ENCODE measurements at regions not wholly inside any gene's neighbourhood (a gene's known extent, or its start where the extent isn't known, plus 50 kb on each side); places are given as distances from the start of the nearest gene placed in this dataset.

DNA sequence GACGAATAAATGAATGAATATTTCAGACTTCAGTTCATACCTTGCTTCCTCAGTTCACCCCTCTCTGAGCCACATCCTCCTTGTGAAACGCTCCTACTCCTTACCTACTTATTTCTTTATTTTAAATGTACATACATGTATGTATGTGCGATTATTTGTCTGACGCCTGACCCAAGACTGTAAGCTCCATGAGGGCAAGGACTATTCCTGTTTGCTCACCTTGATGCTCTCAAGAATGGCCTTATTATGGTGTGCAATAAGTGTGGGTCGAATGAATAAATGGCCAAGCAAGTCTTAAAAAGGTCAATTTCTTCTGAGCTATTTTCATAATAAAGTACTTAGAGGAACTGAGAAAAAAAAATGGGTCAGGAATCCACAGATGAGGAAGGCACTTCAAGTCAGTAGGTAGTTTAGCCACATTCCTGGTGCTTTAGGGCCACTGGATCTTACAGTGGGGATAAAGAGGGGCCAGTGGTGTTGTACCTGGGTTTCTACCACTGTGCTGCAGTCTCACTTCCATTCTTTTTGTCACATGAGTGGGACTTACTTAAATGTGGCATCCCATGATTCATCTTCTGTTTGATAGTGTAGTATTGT is 74.7 kb downstream of the SDC1 start:
- no peak for DNase-seq

DNA sequence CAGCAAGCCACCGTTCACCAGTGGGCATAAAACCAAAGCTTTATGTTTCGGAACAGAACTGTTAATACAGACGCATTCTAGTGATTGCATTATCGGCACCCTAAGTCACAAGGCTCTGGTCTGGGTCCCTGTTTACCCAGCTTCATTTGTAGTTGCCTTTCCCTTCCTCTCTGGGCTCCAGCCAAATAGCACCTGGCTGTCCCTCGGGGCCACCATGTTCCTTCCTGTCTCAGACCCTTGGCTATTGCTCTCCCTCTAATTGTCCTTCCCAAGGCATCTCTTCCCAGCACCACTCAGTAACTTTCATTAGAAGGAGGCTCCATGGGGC is 75.3 kb downstream of the SDC1 start:
- DNase-seq, result no peak

DNA sequence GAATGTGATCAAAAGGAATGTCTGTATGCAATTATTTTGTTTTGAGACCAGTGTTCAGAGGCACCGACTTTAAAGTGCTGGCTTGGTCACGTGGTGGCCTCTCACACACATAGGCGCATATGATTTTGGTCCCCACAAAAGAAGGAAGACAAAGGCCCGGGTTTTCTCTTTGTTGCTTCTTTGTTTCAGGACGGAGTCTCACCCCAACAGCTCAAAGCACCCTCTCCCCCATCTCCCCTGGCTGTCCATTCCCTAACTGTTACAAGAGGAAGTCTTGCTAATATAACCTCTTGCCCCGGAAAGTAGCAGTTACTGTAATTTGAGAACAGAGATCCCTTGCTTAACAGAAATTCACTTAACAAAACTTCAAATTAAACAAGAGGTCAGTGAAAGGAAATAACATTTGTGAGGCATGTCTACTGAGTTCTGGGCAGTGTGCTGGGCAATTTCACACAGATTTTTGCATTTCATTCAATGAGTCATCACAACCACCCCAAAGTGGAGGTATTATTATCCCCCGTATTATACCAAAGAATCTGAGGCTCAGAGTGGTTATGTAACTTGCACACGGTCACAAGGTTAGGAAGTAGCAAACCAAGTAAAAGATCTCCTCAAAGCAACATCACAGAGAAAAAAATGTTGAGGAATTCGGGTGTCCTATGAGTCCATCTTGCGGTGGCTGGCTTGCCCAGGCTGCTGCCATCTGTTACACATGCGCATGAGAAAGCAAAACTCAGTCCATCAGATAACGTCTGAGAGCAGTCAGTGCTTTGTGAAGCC is 75.8 kb downstream of the SDC1 start:
- no peak for DNase-seq

DNA sequence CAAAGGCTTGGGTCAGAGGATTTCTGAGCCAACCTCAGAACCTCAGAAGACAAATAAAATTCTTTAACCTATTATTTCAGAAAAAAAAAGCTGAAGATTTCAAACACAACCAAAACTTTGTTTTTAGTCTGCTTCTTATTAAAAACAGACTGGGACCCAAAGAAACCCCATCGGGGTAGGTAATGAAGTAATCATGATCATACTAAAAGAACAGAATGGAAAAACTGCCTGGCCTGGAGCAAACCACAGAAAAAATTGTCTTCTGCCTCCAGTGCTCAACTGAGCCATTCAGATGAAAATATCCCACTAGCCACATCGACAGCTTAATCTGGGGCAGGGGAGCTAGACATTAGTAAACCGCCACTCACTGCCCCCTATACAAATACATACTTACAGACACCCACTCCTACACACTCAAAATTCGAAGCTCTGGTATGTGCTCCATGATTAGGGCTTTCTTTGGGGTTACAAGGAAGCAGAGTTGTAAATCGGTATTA is 76.5 kb downstream of the SDC1 start:
- no peak for DNase-seq

DNA sequence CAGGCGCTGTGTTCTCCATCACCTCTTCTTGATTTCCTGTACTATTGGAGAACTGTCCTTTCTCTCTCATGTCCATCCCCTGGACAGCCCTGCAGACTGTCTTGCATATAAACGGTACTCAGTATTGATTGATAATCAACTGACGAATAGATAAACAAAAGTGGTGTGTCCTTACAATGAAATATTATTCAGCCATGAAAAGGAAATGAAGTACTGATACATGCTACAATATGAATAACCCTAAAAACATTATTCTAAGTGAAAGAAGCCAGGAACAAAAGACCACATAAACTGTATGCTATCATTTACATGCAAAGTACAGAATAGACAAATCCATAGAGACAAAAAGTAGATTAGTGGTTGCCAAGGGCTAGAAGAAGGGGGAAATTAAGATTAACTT is 77.6 kb downstream of the SDC1 start:
- DNase-seq, result no peak

DNA sequence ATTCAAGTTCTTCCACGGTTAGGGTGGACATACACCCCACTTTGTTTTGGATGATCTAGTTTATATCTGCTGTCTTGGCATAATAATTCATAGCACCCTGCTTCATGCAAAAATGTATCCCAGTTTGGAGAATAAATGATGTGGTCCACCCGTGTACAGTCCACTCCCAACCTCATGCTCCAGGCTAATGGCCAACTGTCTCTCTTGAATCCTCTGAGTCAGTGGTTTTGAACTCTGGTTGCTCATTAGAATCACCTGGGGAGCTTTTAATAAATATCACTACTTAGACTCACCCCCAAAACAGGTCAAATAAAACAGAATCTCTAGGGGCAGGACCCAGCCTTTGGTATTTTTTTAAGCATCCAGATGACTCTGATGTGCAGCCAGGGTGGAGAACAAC is 78.5 kb downstream of the SDC1 start:
- no peak for DNase-seq

DNA sequence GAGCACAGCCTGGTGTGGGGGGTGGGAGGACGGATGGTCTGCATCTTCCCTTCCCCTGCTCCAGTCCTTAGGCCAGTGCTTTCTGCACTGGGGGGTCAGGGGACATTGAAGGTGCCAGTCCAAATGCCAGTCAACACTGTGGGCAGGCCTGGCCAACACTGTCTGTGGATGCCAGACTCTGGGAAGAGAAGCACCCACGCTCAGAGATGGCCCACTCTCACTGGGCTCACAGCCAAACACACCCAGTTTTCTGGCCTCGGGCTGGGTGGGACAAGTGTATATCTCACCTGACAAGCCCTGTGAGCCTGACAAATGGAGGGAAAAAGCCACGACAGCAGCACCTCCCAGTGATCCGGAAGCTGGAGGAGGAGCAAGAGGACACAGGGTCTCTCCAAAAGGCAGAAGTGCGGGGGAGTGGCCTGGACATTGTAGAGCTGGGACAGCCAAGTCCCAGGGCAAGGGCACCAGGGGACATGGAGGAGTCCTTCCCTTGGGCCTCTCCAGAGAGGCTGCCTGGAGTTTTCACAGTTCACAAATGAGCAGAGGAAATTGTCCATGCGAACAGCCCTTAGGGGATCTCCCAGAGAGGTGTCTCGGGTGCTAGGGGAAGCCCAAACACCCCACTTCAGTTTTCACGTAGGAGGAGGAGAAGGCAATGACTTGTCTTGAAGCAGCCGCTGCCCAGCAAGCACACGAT is 79.3 kb downstream of the SDC1 start:
- DNase-seq, result no peak

DNA sequence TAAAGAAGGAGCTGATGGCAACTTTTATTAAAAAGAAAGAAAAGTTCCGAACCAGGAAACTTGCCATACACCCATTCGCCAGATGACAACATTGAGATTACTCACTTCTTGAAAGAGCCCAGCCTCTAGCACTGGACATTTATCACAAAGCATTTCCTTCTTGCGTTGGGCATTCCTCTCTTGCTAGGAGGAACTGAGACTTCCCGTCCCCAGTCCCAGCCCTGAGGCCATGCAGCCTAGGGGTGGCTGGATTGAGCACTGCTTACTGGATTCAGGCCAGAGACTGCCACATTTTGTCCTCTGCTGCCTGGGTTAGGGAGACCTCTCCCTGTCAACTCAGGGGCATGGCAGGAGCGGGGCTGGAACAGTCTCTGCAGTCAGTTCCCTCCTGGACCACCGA is 80.1 kb downstream of the SDC1 start:
- DNase-seq, result no peak

DNA sequence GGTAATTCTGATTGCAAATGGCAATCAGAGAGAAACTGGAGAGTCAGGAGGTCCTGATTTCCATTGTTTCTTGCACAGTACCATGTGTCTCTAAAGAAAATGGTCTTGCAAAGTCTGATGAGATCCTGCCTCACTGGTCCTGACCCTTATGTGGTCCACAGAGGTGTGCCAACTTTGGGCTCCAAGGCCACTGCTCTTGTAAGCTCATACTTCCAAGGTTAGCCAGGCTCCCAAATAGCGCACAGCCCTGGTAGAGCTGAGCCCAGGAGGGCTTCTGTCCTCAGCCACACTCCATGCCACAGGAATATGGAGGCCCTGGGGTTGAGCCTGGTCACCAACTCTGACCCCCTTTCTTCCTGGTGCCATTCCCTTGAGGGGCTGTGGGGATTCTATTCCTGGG is 80.7 kb downstream of the SDC1 start:
- no peak for DNase-seq

DNA sequence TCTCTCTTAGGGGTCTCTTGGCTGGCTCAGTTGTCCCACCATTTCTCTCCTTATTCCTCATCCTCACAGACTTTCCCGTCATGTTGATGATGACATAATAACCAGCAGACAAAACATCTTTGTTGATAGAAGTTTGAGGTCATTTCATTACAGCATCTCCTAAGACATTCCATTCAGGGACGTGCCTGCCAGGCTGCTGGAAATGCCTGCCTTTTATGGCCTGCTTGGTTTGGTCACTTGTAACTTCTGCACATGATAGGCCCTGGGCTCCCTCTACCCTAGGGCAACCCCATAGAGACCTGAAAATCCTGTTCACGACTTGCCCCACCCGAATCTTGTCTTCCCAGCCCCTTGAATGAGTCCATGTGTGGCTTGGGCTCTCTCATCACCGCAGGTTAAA is 81.7 kb downstream of the SDC1 start:
- DNase-seq, result no peak

DNA sequence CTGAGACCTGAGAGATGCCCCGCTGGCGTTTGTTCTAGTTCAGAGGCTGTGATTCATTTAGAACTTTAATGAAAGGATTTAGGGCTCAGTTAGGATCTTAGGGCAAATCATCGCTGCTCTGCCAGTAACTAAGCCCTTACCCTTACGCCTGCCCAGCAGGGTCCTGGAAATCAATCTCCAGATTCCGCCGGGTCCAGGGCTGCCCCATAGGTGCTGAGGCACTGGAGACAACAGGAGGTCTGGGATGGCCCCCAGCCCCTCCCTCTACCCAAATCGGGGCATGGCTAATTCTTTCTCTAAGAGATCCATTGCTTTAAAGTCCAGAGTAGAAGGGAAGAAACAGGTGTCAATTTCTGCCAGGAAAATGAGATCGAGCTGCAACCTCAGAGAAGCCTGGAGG is 83.1 kb downstream of the SDC1 start:
- no peak for DNase-seq

DNA sequence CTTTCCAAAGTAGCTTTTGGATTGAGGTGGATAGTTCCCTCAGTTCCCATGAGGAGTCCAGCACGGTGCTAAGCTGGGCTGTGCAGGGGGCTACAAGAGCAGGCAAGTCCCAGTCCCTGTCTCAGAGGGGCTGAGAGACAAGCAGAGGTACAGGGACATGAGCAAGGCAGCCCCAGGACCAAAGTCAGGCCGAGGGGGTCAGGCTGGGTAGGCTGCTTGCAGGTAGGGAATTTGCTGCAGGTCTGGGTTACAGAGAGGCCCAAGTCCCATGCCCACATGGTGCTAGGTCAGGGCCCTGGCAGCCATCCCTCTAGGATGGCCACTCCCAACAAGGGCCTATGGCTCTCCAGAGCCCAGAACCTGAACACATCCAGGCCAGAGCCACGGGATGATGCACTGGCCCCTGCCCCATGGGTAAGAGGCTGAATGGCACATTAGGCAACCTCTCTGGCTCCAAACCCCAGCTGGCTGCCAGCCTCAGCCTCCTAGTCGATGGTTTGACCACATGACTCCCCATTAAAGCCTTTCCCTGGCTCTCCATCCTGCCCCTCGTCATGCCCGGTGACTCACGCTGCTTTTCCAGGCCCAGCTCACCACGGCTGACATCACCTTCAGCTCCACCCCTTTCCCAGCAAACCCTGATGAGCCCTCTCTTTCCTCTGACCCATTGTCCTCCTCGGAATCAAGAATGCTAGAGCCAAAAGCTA is 83.7 kb downstream of the SDC1 start:
- no peak for DNase-seq

DNA sequence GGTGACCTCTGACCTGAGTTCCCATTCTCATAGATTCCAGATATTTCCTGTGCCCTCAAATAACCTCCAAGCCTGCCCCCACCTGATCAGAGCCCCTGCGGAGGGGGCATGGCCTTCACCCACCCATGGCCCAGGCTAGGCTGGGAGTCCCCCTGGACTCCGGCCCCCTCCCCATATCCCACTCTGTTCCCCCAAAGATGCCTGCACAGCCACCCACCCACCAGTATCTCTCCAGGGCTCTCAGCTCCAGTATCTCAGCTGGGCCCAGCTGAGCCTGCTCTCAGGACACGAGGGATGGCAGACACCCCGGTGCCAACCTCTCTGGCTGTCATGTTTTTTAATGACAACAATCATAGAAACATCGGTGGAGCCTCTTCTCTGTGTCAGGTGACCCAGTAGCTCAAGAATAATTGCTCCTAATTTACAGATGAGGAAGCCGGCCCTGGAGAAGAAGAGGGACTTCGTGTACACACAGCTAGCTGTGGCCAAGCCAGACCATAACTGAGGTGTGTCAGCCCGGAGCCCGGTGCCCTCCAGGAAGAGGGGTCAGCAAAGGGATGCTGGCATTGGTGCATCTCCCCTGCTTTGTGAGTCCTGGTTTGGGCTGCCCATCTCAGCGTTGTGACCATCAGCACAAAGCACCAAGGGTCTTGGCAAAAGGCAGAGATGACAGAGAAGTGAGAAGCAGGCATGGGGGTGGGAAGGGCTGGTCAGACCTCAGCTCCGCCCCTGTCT is 84.4 kb downstream of the SDC1 start:
- no peak for DNase-seq

DNA sequence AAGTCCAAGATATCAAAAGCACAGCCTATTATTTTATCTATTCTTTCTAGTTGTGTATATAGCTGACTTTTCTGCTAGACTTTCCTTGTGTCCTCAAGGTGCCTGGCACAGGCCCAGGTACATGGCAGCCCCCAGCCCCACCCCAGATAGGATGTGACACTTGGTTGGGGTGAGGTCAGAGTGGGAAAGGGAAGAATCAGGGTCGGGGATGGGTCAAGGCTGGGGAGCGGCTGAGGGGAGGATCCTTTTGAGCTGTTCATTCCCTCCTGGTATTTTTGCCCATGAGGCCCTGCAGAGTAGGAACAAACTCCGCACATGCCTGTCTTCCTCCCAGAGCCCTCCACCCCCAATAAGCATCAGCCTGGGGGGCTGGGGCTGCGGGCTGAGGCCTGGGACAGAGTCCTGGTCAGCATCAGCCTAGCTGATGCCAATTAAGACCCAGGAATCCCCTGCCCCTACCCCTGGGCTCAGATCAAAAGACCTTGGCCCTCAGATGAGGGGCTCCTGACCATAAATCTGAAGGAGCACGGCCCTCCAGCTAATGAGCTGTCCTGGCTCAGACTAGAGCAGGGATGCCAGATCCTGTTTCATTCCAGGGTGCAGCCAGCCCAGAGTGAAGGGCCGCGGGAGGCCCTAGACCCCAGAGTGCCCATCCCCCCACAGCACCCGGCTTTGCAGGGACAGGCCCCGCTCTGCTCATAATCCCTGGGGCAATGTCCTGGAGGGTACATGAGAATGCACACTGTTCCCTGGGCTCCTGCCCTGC is 85.3 kb downstream of the SDC1 start:
- DNase-seq, result no peak

DNA sequence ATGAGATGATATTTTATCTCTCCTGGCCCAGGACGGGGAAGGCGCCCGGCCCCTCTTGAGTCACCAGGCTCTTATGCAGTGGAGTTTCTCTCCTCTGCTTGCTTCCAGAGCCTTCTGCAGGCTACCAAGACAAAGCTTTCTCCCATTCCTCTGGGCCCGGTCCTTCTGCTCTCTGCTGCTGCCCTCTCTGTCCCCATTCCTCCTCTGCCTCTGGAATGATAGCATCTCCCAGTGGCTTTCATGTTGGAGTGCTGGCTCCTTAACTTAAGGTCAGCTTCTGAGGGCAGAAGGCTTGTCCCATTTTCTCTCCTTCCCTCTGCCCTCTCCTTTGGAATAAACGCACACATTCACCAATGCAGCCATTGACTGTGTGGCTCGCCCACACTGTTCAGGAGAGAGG is 86.2 kb downstream of the SDC1 start:
- no peak for DNase-seq

DNA sequence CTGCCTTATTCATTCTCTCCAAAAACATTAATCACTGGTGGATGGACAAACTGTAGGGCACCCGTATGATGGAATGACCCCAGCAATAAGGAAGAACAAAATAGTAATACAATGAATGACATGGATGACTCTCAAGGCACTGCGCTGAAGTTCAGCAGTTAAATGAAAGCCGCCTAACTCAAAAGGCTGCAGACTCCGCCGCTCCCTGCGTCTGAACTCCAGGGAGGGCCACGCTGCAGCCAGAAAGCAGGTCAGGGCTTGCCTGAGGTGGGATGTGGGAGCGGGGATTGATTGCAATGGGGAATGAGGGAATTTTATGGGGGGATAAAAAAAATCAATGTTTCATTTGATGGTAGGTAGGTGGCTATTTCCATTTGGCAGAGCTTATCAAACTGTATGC is 86.5 kb upstream of the LAPTM4A start:
- no peak for DNase-seq

DNA sequence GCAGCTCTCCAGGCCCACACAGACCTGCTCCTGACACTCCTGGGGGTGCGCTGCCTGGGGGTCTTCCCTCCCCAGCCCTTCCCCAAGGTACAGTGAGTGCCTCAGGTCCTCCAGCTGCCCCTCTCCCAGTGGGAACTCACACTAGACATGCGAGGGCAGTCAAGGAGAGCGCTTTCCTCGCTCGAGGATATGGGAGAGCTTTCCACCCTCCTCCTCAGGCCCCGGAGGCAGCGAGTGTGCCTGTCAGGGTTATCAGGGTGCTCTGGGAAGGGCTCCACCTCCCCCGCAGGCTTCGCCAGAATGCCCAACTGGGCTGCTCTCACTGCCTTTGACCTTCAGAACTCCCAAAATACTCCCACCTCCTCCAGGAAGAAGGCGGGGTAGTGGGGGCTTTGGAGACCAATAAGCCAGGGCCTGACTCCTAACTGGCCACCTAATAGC is 85.7 kb upstream of the LAPTM4A start:
- no peak for DNase-seq

DNA sequence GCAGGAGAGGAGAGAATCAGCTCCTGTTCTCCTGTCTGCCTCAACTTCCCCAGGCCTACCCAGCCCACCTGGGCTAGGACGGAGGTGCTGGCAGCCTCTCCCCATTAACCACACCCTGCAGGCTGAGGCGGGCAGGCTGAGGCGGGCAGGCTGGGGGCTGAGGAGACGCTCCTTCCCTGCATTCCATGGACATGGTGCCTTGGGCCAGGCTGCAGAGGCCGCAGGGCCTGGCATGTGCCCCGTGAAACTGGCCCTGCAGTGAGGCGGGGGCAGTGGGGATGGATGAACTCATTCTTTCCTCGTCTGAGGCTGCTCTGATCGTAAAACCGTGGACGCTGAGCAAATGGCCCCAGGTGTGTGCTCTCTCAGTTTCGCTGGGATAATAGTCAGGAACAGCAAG is 84.7 kb upstream of the LAPTM4A start:
- no peak for DNase-seq

DNA sequence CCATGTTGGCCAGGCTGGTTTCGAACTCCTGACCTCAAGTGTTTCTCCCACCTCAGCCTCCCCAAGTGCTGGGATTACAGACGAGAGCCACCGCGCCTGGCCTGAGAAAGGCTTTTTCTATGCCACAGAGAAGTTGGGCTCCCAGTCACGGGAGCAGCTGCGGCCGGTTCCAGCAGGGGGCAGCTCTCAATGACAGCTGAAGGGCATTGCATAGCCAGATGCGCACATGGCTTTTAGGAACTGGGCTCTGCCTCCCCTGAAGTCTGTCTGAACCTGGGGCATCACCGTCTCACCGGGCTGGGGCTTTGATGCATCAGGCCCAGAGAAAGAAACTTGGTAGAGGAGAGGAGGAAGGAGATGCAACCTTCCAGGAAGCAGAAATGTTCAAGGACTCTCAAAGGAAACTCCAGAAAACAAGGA is 84.2 kb upstream of the LAPTM4A start:
- DNase-seq, result peak; percentile 81

DNA sequence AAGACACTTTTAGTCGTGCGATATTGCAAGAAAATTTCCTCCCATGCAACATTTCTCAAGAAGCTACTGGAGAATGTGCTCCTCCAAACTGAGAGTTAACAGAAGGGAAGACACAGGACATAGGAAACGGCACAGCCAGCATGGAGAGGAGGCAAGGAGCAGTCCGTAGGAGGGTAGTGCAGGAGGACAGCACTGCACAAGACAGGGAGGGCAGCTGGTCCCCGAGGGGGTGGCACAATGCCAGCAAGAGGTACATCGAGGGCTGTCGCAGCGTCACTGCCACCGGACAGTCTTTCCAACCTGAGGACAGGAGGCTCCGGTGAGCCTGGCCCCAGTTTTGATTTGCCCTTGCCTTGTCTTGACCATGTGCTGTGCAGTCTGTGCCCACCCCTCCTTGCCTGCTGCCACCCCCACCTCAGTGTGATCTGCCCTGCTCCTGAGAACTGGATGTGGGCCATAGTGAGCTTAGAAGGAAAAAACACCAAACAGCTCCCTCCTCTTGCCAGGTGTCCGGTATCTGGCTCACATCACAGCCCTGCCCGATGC is 81.6 kb upstream of the LAPTM4A start:
- DNase-seq, result no peak

Data from left kidney (tissue), 1 donor.